Lung (tissue), 11 donors: ENCODE measurements at regions not wholly inside any gene's neighbourhood (a gene's known extent, or its start where the extent isn't known, plus 50 kb on each side); places are given as distances from the start of the nearest gene placed in this dataset.

Source experiments
- ATAC-seq: fragments of 200-7000 bp; cut with Tn5 transposase; one replicate; pipeline ENCODE4 v1.9.1; 2020; ENCODE audit warnings: moderate number of reproducible peaks; ENCODE audit not compliant: insufficient read depth, low FRiP score
- DNase-seq, 3 donors: peaks; one replicate each; pipeline ENCODE4 v3.0.0-alpha.2; 2013 to 2017
- H3K27ac ChIP-seq, 2 donors: one replicate each; pipeline ENCODE4 v1.5.1; 2013; ENCODE audit warnings: mild to moderate bottlenecking in 2 of 2, moderate library complexity in 2 of 2, control low read depth in 1 of 2, inconsistent platforms in 1 of 2, low read depth in 1 of 2, low read length in 1 of 2
- H3K27me3 ChIP-seq, 3 donors: one replicate each; pipeline ENCODE4 v1.5.1; 2013; ENCODE audit warnings: low read length in 2 of 3; ENCODE audit not compliant: control insufficient read depth in 3 of 3, insufficient read depth in 3 of 3
- H3K36me3 ChIP-seq, 4 donors: one replicate each; pipeline ENCODE4 v1.5.1; 2013; ENCODE audit warnings: low read length in 4 of 4, mild to moderate bottlenecking in 1 of 4, moderate library complexity in 1 of 4; ENCODE audit not compliant: control insufficient read depth in 4 of 4, insufficient read depth in 4 of 4
- H3K4me1 ChIP-seq, 5 donors: one replicate each; pipeline ENCODE4 v1.5.1; 2013; ENCODE audit warnings: low read length in 5 of 5, mild to moderate bottlenecking in 2 of 5, moderate library complexity in 1 of 5; ENCODE audit not compliant: control insufficient read depth in 5 of 5, insufficient read depth in 5 of 5
- H3K4me3 ChIP-seq: one replicate; pipeline ENCODE4 v1.5.1; 2013; ENCODE audit warnings: mild to moderate bottlenecking, control low read depth, moderate library complexity
- H3K9ac ChIP-seq, 2 donors: one replicate each; pipeline ENCODE4 v1.5.1; 2013; ENCODE audit warnings: low read length in 2 of 2, control low read depth in 1 of 2; ENCODE audit not compliant: insufficient read depth in 1 of 2
- H3K9me3 ChIP-seq, 4 donors: one replicate each; pipeline ENCODE4 v1.5.1; 2013; ENCODE audit warnings: low read length in 3 of 4, mild to moderate bottlenecking in 1 of 4, moderate library complexity in 1 of 4; ENCODE audit not compliant: control insufficient read depth in 4 of 4, insufficient read depth in 3 of 4
- WGBS, 2 donors: extraction: QIAGEN DNeasy Blood & Tissue Kit; methylation state at CpG; one replicate each; pipeline ENCODE4 v1.1.7; 2013; 5-methylcytosine and 5-hydroxymethylcytosine counted together
- TF ChIP-seq, protein P1 (sequence below): IDR thresholded peaks from 2 replicates; pipeline ENCODE4 v1.5.1; 2012; ENCODE audit warnings: mild to moderate bottlenecking; ENCODE audit errors: control extremely low read depth, extremely low read depth
- donor health status: control.
- donor health status: control.
- donor health status: Bipolar disorder and iron deficiency.
- donor health status: healthy.
- donor health status: DM: yes; HTN: yes; CAD: no.

DNA sequence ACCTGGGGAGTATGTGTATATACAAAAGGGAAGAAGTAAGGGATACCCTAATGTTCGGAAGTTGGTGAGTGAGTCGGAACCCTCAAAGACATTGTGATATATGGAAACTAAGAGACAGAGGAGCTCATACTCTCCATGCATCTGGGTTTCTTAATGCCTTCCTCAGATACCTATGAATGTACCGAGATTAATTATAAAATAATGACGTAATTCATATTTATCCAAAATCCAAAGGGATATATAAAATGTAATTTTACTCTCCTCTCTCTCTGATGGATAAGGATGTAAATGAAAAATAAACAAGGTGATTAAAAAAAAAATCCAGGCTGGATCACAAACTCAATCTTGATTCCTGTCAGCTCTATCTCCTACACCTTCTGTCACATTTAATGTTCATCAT is 275.9 kb upstream of the FAM241A start:
- ATAC-seq (no peak), DNase-seq (no peak)
- Histone ChIP-seq H3K9ac (no peak overlapping the region), H3K9me3 (peaks cover 0 to 3% (median 0%) of the 10 kb centered on the region in 4 donors), H3K4me1 (no peaks in the 10 kb centered on the region), H3K36me3 (no peaks in the 10 kb centered on the region), H3K27ac (no peak overlapping the region), H3K4me3 (no peak overlapping the region), H3K27me3 (no peaks in the 10 kb centered on the region)
- TF ChIP-seq, protein P1, sequence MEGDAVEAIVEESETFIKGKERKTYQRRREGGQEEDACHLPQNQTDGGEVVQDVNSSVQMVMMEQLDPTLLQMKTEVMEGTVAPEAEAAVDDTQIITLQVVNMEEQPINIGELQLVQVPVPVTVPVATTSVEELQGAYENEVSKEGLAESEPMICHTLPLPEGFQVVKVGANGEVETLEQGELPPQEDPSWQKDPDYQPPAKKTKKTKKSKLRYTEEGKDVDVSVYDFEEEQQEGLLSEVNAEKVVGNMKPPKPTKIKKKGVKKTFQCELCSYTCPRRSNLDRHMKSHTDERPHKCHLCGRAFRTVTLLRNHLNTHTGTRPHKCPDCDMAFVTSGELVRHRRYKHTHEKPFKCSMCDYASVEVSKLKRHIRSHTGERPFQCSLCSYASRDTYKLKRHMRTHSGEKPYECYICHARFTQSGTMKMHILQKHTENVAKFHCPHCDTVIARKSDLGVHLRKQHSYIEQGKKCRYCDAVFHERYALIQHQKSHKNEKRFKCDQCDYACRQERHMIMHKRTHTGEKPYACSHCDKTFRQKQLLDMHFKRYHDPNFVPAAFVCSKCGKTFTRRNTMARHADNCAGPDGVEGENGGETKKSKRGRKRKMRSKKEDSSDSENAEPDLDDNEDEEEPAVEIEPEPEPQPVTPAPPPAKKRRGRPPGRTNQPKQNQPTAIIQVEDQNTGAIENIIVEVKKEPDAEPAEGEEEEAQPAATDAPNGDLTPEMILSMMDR: no peak
- WGBS, 2 donors: 93 to 94% methylated on average over 4 of the region's 4 CpGs

DNA sequence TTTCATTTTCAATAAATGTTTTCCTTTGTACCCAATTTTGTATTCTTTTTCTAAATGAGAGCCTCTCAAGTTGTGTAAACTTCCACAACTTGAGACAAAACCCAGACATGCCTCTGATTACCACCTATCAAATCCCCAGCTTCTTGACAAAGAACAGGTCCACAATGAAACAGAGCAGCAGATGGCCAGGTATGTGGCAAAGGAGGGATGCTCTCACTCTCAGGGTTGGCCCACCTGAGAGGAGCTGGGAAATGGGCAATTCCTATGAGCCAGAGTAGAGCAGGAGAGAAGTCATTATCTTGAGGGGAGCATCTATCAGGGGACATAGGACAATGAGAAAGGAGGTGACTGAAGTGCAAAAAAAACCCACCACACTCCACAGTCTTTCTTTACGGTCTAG is 273.5 kb upstream of the FAM241A start:
- Histone ChIP-seq H3K4me1 (no peaks in the 10 kb centered on the region), H3K4me3 (no peak overlapping the region), H3K9me3 (peaks cover 0 to 3% (median 0%) of the 10 kb centered on the region in 4 donors), H3K36me3 (no peaks in the 10 kb centered on the region), H3K9ac (no peak overlapping the region), H3K27me3 (no peaks in the 10 kb centered on the region), H3K27ac (no peak overlapping the region)
- 79 to 90% methylated on average over 1 of the region's 1 CpG for WGBS, 2 donors
- ATAC-seq (no peak), DNase-seq (no peak)
- TF ChIP-seq, protein P1: no peak

DNA sequence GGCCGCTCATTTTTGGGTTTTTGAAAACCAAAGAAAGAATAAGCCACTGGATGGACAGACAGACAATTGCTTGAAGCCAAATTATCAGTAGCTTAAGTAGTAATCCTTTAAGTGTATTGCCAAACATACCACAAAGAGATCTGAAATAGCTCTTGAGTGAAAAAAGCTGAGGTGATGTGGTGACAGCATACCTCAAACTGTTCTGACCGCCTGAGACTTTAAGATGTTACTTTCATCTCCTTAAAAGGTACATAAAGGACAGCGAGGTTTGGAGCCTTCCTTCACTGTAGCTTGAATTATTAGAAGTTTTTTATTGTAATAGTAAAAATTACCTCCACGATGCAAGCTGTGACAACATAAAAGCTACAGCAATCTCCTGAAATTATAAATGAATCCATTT is 271.5 kb upstream of the FAM241A start:
- WGBS, 2 donors: 73 to 81% methylated on average over 4 of the region's 4 CpGs
- Histone ChIP-seq H3K4me3 (no peak overlapping the region), H3K9ac (no peak overlapping the region), H3K9me3 (peaks cover 0 to 3% (median 0%) of the 10 kb centered on the region in 4 donors), H3K27ac (no peak overlapping the region), H3K27me3 (no peaks in the 10 kb centered on the region), H3K4me1 (no peaks in the 10 kb centered on the region), H3K36me3 (no peaks in the 10 kb centered on the region)
- no peak for DNase-seq
- TF ChIP-seq, protein P1: no peak
- ATAC-seq: no peak

DNA sequence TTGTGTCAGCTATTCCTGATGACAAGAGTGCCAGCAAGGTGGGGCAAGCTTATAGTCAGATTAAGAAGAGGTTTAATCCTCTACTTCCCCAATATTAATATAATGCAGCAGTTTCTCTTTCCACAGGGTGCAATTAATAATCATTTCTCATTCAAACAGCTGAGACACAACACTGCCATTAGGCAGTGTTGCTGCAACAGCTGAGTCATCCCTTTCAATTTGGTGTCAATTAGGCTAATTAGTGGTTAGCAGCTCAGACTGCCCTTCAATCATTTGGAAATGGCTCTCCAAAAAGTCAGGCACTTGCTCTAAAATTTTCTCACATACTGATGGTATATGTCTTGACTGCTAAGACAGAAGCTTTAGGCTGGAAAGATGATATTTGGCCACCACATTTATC is 265.7 kb upstream of the FAM241A start:
- Histone ChIP-seq H3K9me3 (no peaks in the 10 kb centered on the region), H3K27me3 (no peaks in the 10 kb centered on the region), H3K27ac (no peak overlapping the region), H3K4me1 (no peaks in the 10 kb centered on the region), H3K4me3 (no peak overlapping the region), H3K36me3 (no peaks in the 10 kb centered on the region), H3K9ac (no peak overlapping the region)
- TF ChIP-seq, protein P1: no peak
- ATAC-seq: no peak
- no peak for DNase-seq
